ENCODE measurements at regions not wholly inside any gene's neighbourhood (a gene's known extent, or its start where the extent isn't known, plus 50 kb on each side); places are given as distances from the start of the nearest gene placed in this dataset.

GRCh38 chr12:94027561-94027960, 120.8 kb upstream of the PLXNC1 start:
- no peak for DNase-seq (ENCODE audit: low read depth in 2 of 2)

DNA sequence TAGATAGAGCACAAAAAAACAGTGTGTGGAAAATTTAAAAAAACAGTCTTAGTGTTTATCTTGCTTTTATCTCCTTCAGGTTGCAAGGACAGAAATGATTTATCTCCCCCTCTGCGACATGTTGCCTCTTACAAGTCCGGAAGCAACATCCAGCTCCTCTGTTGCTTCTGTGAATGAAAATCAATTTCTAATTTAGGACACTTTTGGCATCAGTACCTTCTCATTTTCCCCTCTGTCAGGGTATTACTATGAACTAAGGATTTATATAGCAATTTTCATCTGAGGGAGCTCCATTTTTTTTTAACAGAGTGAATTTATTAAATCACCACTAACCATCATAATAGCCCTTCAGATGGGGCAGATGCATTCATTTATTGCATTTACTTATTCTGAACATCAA, 116.6 kb upstream of the PLXNC1 start:
- DNase-seq (ENCODE audit: low read depth in 2 of 2) = no peak

DNA sequence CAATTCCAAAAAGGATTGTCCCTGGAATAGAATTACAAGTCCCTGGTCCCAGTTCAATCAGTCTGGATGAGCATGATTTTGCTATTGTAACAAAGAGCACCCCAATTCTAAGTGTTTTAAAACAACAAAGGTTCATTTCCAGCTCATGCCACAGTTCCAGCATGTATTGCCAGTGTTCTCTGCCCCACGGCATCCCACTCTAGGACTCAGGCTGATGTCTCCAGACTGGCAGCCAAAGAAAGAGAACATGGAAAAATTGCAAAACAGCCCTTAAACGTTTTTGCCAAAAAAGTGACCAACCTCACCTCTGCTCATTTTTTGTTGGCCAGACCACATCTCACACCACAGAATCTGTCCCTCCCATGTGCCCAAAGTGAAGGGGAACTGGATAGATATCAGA, 116.0 kb upstream of the PLXNC1 start:
- DNase-seq (ENCODE audit: low read depth in 2 of 2) = no peak

DNA sequence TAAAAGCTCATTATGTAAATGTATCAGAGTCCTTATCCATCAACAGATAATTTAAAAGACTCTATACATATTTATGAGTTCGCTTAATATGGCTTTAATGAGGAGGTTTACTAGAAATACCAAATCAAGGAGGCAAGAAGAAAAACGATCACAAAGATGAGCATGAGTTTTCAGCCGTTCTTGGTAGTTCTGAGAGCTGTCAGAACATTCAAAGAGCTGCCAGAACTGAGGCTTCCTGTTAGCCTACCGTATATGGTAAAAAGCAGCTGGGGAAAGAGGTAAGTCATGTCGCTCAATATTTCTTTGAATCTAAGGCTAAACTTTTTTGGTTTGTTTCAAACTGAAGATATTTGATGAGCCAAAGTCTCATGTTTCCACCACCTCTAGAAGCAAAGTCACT, 115.3 kb upstream of the PLXNC1 start:
- no peak for DNase-seq (ENCODE audit: low read depth in 2 of 2)

DNA sequence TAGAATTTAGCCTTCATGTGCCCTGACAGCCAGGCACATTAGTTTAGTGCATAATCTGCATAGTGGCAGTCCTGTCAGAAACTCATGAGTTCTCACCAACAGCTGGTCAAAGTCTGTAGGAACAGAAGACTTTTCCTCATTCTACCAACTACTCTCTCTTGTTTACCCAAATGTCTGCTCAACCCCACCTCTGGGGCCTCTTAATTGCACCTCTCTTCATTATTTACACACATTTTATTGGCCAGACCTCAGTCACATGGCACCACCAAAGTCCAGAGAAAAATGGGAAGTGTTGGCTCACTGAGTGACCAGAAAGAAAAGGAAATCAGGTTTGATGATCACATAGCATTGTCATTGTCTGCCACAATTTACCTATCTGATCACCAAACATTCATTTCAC, 114.6 kb upstream of the PLXNC1 start:
- no peak for DNase-seq (ENCODE audit: low read depth in 2 of 2)

DNA sequence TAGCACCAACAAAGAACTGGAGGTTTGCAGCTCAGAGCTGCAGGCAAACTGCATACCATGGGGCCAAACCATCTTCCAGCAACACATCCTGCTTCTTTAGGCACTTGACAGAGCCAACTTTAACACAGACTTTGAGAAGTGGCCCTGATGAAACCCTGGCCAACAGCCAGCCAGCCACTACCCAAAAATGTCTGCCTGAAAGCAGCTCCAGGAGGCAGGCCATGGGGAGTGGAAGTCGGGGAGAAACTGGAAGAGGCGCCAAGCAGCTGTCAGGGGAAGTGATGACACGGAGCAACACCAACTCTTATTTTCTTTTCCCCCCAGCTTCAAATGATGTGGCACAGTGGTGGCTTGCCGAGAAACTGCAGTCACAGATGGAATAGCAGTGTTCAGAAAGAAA, 110.9 kb upstream of the PLXNC1 start:
- no peak for DNase-seq (ENCODE audit: low read depth in 2 of 2)

GRCh38 chr12:94038605-94039004, 109.8 kb upstream of the PLXNC1 start:
- no peak for DNase-seq (ENCODE audit: low read depth in 2 of 2)

DNA sequence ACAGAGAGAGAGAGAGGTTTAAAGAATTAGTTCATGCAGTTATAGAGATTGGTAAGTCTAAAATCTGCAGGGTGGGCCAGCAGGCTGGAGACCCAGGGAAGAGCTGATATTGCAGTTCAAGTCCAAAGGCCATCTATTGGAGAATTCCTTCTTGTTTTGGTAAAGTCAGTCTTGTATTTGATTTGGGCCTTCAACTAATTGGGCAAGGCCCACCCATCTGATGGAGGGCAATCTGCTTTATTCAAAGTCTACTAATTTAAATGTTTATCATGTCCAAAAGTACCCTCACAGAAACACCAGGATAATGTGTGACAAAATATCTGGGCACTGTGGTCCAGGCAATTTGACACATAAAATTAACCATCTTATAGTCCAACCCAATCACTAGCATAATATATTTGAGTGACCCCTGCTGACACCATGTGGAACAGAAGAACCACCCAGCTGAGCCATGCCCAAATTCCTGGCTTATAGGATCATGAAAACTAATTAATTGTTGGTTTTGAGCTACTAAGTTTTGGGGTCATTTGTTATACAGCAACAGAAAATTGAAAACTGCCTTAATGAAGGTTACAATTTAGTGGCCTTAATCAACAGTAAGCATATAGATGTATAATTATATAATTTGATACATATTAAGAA, 109.1 kb upstream of the PLXNC1 start:
- DNase-seq (ENCODE audit: low read depth in 2 of 2) = no peak

DNA sequence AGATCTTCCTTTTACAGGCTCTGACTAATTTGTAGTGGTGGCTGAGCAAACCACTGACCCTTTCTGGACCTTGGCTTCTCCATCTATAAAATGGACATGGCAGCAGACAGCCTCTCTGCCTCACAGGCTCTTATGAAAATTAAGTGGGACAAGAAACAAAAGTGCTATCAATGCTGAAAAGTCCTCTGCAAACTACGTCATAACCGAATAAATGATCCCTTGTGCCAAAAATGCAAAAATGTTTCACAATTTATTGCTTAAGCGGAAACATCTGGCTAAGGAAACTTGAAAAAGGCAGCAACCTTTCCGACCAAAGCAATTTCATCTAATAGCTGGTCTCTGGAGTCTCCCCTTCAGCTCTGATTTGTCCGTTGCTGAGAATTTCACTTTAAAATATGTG, 108.5 kb upstream of the PLXNC1 start:
- peak; percentile 54 to 69 for DNase-seq (ENCODE audit: low read depth in 2 of 2)

GRCh38 chr12:94041850-94042249, 106.5 kb upstream of the PLXNC1 start:
- DNase-seq (ENCODE audit: low read depth in 2 of 2) = no peak

DNA sequence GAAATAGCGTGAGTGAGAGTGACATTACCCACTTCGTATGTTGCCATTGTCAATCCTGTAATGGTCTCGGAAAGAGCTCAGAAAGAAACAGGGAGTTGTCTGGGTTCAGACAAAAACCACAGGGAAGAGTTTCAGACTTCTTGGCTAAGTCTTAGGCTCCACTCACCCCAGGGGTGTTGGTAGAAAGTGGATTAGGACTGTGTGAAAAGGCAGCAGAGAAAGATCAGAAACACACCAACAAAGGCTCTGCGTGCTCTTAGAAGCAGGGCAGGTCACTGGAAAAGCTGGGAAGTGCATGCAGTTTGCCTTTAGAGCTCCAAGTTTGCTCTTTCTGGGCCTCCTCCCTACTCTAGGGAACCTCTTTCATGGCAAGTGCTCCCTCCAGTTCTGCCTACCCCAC, 106.1 kb upstream of the PLXNC1 start:
- DNase-seq (ENCODE audit: low read depth in 2 of 2) = no peak

DNA sequence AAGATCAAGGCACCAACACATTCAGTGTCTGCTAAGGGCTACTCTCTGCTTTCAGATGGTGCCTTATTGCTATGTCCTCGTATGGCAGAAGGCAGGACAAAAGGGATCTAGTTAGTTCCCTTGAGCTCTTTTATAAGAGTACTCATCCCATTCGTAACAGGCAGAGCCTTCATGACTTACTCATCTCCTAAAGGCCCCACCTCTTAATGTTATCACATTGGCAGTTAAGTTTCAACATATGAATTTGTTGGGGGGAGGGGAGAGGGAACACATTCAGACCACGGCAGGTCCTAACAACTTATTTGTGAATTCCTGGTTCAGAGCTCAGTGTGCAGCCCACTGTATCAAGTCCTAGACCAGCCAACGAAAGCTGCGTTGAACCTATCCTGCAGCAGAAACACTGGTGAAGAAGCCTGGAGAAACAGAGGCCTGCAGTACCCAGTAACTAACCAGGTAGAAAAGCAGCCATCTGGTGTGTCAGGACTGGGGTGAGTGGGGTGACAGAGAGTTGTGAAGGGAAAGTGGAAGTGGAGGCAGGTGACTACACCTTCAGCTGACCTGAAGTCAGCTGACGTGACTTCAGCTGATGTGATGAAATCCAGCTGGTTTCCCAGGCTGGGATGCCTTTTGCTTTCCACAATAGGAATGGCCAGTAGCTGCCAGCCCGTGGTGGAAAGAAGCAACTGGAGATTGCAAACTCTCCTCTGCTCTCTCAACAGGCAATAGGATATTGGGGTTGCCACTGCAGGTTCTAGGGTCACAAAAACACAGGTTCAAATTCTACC, 101.6 kb upstream of the PLXNC1 start:
- no peak for DNase-seq (ENCODE audit: low read depth in 2 of 2)

DNA sequence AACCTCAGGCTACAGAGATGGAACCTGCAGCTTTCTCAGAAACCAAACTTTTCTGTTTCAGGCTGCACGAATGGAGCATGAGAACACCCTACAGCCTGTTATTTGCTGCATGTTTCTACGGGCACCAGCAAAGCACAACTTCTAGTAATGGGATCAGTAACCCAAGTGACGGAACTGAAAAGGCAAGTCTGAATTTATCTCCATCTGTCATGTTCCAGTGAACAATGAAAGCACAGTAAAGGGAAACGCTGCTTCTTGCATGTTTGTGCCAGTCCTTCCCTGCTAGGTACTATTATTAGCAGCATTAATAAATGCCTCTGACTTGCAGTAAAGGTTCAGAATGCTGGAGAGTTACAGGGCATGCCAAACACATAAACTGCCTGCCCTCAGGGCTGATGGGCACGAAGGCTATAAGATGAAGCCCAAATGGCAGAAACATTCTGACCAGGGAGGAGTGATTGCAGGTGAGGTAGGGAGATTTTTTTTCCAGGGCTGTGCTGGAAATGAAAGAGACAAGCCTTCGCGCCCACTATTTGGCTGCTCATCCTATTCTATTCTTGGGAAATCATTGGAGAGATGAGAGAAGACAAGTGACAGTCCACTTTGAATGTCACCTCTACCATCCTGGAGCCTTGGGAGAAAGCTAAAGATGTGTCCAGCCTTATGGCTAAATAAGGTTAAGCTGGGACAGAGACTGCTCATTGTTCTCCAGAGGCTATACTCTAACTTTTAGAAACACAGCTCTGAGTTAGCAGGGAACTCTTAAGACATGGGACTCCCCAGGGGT, 100.4 kb upstream of the PLXNC1 start:
- DNase-seq (ENCODE audit: low read depth in 2 of 2) = no peak

GRCh38 chr12:94048757-94049156, 99.6 kb upstream of the PLXNC1 start:
- DNase-seq (ENCODE audit: low read depth in 2 of 2) = no peak

DNA sequence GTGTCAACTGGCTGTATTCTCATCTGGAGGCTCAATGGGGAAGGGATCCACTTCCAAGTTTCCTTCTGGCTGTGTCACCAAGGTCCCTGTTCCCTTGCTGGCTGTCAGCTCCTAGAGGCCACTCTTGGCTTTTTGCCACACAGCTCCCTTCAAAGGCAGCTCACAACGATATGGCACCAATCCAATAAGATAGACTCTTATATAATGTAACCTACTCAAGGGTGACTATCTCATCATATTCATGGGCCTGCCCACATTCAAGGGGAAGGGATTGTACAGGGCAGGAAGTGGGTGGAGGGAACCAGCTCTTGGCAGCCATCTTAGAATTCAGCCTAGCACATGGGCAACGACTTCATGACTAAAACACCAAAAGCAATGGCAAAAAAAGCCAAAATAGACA, 98.7 kb upstream of the PLXNC1 start:
- no peak for DNase-seq (ENCODE audit: low read depth in 2 of 2)

GRCh38 chr12:94053676-94054075, 94.7 kb upstream of the PLXNC1 start:
- no peak for DNase-seq (ENCODE audit: low read depth in 2 of 2)

DNA sequence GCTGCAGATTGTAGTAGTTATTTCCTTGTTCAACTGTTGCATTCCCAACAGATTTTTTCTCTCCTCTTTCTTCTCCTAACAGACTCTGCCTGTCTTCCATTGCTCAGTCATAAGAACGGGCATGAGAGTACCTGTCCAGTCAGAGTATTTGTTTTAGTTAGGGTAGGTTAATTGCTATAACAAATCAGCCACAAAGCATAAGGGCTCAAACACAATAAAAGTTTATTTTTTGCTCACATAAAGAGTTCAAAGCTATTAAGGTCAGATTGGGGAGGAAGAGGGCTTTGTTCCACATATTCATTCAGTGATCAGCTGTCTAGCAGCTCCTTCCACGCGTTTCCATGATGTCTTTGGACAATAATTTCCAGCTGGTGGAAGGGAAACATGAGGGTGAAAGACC, 92.8 kb upstream of the PLXNC1 start:
- DNase-seq (ENCODE audit: low read depth in 2 of 2) = no peak

DNA sequence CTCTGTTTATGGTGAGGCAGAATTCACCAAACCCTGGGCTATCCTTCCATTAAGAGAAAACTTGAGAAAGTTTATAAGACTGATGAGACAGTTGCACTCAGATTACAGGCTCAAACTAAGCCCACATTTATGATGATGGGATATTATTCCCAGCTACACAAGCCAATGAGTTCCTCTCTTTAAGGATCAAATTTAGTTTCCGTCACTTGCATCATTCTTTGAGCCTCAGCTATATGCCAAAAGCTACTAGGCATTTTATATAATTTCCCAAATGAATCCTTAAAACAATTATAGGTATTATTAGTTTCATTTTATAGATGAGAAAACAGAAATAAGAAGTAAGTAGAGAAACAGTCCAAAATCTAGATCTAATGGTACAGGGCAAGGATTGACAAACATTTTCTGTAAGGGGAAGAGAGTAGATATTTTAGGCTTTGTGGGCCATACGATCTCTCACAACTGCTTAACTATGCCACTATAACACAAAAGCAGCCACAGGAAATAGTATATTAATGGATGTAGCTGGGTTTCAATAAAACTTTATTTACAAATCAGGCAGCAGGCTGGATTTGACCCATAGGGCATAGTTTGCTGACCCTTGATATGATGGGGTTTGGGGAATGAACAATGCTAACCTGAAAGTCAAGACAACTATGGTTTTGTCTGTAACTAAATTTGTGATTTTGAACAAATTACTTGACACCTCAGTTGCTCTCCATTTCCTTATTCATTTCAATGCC, 91.8 kb upstream of the PLXNC1 start:
- no peak for DNase-seq (ENCODE audit: low read depth in 2 of 2)

- DNase-seq (ENCODE audit: low read depth in 2 of 2) = no peak
Observed at GRCh38 chr12:94057262-94058151, 90.9 kb upstream of the PLXNC1 start.

GRCh38 chr12:94059394-94060368, 88.7 kb upstream of the PLXNC1 start:
- no peak for DNase-seq (ENCODE audit: low read depth in 2 of 2)

All from fibroblast of skin of left quadriceps (primary cell).